HL-60 (cell line): ENCODE measurements at regions not wholly inside any gene's neighbourhood (a gene's known extent, or its start where the extent isn't known, plus 50 kb on each side); places are given as distances from the start of the nearest gene placed in this dataset.

Source experiments
- CTCF ChIP-seq: IDR thresholded peaks from one replicate; pipeline ENCODE4 v1.5.1; 2011; ENCODE audit warnings: low read length, control low read depth, inconsistent platforms; ENCODE audit not compliant: insufficient read depth
- GABPA ChIP-seq: IDR thresholded peaks from 2 replicates; pipeline ENCODE4 v1.6.1; 2012; ENCODE audit warnings: low read depth
- POLR2AphosphoS5 ChIP-seq: IDR thresholded peaks from 2 replicates; pipeline ENCODE4 v1.6.1; 2012; ENCODE audit warnings: low read depth
- SPI1 ChIP-seq: IDR thresholded peaks from 2 replicates; pipeline ENCODE4 v1.6.1; 2012; ENCODE audit warnings: low read depth, mild to moderate bottlenecking, borderline replicate concordance
- TF ChIP-seq, protein P1 (sequence below): IDR thresholded peaks from 2 replicates; pipeline ENCODE4 v1.6.1; 2012; ENCODE audit warnings: low read depth; ENCODE audit not compliant: insufficient replicate concordance

DNA sequence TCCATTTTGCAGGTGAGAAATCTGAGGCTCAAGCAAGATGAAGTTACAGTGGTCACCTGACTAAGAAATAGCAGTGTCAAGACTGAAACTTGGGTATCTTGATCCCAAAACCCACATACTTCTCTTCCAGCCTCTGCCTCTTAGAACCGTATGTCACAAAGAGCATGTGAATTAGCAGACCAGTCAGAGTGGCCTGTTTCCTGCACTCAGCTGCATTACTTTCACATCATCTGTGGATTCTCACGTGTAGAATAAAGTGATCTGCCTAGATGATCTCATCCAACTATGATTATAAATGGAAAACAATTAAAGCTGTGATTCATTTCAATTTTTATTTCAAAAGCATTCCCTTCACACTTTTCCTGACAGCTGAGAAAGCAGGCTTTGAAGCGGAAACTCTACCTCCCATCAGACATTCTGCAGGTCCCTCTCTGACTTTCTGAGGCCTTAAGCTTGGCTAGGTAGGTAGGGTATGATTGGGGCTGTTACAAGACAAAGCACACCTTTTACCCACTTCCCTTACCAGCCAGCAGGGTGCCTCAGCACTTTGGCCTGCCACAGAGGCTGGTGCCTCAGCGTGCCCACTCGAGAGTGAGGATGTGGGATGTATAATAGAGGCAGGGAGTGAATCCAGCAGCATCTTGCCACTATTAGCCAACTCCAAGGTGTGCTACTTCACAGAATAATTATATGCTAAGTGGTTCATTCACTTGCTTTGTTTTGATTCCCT lies 70.2 kb upstream of the PDE1C start:
- TF ChIP-seq CTCF = no peak
- TF ChIP-seq, protein P1, sequence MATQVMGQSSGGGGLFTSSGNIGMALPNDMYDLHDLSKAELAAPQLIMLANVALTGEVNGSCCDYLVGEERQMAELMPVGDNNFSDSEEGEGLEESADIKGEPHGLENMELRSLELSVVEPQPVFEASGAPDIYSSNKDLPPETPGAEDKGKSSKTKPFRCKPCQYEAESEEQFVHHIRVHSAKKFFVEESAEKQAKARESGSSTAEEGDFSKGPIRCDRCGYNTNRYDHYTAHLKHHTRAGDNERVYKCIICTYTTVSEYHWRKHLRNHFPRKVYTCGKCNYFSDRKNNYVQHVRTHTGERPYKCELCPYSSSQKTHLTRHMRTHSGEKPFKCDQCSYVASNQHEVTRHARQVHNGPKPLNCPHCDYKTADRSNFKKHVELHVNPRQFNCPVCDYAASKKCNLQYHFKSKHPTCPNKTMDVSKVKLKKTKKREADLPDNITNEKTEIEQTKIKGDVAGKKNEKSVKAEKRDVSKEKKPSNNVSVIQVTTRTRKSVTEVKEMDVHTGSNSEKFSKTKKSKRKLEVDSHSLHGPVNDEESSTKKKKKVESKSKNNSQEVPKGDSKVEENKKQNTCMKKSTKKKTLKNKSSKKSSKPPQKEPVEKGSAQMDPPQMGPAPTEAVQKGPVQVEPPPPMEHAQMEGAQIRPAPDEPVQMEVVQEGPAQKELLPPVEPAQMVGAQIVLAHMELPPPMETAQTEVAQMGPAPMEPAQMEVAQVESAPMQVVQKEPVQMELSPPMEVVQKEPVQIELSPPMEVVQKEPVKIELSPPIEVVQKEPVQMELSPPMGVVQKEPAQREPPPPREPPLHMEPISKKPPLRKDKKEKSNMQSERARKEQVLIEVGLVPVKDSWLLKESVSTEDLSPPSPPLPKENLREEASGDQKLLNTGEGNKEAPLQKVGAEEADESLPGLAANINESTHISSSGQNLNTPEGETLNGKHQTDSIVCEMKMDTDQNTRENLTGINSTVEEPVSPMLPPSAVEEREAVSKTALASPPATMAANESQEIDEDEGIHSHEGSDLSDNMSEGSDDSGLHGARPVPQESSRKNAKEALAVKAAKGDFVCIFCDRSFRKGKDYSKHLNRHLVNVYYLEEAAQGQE = no peak
- no peak for TF ChIP-seq POLR2AphosphoS5
- no peak for TF ChIP-seq GABPA
- TF ChIP-seq SPI1 = no peak
